T-helper 2 cell (primary cell): ENCODE measurements at regions not wholly inside any gene's neighbourhood (a gene's known extent, or its start where the extent isn't known, plus 50 kb on each side); places are given as distances from the start of the nearest gene placed in this dataset.
"Not testable (repeated sequence)": the region's sequence is repeated elsewhere in the genome, so short reads cannot be mapped to it uniquely, and the experiment has no call there.

Experiments
- DNase-seq, 5 experiments: peaks; one replicate each; pipeline versions ENCODE4 v3.0.0 to v3.0.0-alpha.2; 2012 to 2022

- no peak for DNase-seq
Measured at GRCh38 chr16:16882766-16883165, 503.8 kb downstream of the NPIPA7 start.

GRCh38 chr16:16884451-16884850, 505.5 kb downstream of the NPIPA7 start:
- DNase-seq: no peak

GRCh38 chr16:16887193-16887592, 508.3 kb downstream of the NPIPA7 start:
- DNase-seq: no peak

- no peak for DNase-seq
Measured at GRCh38 chr16:16890964-16891363, 512.0 kb downstream of the NPIPA7 start.

- no peak for DNase-seq
Measured at GRCh38 chr16:16904601-16905000, 525.7 kb downstream of the NPIPA7 start.

DNA sequence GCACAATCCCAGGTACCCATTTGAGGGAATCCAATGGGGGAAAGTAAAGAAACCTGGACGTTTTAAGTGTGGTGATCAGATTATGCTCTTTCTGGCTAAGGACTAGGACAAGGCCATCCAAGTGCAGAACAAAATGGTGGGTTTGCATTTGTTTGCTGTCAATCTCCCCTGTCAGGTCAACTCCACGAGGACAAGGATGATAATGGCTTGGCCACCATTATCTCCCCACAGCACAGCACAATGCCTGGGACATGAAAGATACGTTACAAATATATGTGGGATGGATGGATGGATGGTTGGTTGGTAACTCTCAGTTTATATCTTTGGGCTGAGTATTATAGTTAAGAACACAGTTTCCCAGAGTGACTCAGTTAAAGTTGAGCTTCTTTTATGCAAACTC, 526.9 kb downstream of the NPIPA7 start:
- no peak for DNase-seq

DNA sequence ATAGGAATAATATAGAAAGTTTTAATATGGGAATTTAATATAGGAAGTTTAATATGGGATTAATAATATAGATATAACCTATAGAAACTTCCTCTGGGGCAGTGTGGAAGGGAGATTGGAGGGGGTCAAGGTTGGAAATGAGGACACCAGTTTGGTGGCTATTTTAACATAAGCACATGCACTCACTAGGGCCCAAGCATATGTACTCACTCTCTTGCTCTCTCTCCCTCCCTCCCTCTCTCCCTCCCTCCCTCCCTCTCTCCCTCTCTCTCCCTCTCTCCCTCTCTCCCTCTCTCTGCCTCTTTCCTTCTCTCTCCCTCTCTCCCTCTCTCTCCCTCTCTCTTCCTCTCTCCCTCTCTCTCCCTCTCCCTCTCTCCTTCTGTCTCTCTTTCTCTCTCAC, 528.1 kb downstream of the NPIPA7 start:
- DNase-seq: no peak

DNA sequence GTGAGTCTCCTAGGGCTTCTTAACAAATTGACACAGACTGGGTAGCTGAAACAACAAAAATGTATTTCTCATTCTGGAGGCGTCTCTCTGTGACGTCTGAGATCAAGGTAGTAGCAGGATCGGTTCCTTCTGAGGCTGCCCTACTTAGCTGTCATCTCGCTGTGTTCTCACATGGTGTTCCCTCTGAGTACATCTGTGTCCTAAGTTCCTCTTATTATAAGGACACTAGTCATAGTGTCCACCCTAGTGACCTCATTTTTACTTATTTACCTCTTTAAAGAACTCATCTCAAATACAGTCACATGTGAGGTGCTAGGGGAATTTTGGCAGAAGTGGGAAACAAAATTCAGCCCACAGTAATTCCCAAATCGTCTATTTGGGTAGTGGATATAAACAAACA, 529.1 kb downstream of the NPIPA7 start:
- DNase-seq: no peak

- DNase-seq: no peak
Measured at GRCh38 chr16:16909126-16909525, 530.2 kb downstream of the NPIPA7 start.

- no peak for DNase-seq
Measured at GRCh38 chr16:16910666-16911065, 531.7 kb downstream of the NPIPA7 start.

GRCh38 chr16:16915771-16916170, 536.8 kb downstream of the NPIPA7 start:
- DNase-seq: no peak

DNA sequence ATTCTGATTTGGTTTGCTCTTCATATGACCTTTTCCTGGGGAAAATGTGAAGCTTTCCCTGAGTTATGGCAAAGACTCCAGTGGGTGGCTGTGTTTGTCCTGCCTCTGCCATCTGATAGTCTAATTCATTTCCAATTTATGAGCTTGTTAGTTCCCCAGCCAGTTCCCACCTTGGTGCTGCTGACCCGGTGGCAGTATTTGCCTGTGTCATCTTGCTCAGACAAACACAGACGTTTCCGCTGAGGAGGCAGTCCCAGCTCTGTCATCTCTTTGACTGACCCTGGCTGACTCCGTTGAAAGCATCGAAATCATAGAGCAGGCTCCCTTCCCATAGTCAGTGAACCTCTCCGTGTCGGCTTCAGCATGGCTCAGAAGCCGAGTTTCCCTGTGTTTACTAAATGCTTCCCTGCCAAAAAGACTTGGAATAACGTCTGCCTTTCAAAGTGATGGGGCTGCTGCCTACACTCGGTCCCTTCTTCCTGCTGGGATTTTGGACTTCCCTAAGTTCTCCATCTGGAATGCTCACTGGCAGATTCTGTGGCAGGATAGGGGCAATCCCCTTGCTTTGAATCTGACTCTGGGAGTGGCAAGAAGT, 538.3 kb downstream of the NPIPA7 start:
- DNase-seq: no peak

- no peak for DNase-seq
Measured at GRCh38 chr16:16923479-16923878, 544.5 kb downstream of the NPIPA7 start.

GRCh38 chr16:16924613-16925012, 545.7 kb downstream of the NPIPA7 start:
- no peak for DNase-seq

DNA sequence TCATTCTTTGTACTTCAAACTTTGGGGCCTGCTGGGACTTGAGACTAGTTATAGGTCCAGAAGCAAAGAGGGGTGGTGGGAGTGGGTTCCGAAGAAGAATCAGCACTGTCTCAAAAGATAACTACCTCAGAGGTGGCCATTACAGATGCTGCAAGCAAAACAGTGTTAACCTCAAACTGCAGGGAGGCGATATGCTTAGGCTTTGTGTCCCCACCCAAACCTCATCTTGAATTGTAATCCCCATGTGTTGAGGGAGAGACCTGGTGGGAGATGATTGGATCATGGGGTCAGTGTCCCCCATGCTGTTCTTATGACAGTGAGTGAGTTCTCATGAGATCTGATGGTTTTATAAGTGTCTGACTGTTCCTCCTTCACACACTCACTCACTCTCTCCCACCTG, 545.3 kb downstream of the XYLT1 start:
- no peak for DNase-seq

- no peak for DNase-seq
Measured at GRCh38 chr16:16928532-16929109, 542.1 kb downstream of the XYLT1 start.

DNA sequence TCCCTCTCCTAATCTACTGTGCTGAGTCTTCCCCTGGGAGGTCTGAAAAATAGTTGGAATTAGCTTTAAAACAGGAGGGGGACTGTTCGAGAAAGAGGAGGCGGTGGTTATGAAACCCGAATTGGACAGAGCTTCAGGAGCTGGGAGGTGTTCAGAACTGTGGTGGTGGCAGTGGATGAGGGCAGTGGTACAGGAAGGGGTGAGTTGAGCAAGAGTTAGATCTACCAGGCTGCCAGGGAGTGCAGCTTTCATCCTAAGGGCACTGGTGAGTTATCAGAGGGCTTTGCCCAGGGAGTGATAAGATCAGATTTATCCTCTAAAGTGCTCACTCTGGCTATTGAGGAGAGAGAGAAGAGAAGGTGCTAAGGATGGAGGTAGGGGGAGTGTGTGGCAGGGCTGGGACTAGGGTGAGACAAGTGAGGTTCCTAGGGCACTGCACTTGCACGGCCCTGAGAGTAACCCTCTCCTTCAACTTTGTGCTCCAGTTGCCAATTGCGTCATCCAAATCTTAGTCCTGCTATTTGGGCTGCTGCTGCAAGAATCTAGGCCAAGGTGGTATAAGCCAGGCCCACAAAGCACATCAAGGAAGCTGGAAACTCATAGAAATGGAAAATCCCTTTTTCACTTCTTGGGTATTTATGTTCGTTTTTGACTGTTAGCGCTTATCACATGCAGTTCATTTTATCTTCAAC, 540.3 kb downstream of the XYLT1 start:
- no peak for DNase-seq

DNA sequence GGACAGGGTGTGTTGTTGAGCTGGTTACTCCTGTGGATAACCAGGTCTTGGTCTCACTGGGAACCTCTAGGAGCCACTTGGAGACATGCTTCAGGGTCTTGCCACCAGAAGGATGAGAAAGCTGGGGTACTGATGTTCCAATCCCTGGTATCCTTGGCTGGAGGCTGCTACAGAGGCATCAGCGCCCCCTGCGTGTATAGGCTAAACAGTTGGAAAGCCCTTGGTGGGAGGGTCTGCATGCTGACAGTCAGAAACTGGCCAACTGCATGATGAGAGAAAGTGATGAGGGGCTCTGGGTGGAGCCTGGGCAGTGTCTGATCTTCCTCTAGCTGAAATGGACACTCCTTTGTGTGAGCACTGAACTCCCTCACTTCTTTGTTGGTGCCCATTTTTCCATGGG, 536.9 kb downstream of the XYLT1 start:
- no peak for DNase-seq

DNA sequence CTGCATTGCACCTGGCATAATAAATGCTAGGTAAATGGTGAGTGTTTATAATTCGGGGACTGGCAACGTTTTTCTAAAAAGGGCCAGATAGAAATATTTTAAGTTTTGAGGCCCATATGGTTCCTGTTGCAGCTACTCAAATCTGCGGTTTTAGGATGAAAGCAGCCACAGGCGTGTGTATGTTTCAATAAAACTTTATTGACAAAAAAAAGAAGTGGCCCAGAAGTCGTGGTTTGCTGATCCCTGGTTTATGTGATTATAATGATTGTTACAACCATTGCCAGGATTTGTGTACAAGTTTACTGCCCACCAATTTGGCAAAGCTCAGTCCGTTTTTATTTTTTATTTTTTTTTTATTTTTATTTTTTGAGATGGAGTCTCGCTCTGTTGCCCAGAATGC, 536.1 kb downstream of the XYLT1 start:
- DNase-seq: no peak

DNA sequence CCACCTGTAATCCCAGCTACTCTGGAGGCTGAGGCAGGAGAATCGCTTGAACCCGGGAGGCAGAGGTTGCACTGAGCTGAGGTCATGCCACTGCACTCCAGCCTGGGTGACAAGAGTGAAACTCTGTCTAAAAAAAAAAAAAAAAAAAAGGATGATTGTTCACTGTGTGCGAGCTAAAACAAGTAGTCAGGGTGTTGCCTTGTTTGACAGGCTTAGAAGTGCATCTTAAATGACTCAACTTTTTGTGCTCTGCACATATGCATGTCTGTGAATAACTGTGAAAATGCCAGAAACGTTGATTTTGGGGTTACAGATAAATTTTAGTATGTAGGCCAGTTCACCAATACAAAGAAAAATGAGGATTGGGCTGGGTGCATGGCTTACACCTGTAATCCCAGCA, 534.9 kb downstream of the XYLT1 start:
- DNase-seq: not testable (repeated sequence)

- no peak for DNase-seq
Measured at GRCh38 chr16:16937576-16937975, 533.2 kb downstream of the XYLT1 start.

DNA sequence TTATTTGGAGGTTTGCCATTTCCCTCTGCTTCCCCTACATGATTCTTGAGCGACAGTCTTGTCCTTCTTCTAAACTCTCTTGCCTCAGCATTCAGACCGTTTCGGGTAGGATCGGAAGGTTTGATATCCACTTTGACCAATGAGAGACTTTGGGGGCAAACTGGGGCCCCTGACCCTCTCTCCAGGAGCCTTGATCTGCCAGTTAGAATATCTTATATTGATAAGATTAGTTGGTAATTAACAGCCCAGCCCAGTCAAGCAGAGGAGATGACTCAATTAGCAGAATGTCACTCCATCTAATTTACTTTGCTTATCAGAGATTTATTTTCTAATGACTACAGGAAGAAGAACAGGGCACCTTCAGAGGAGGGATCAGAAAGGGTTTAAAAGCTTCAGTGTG, 532.8 kb downstream of the XYLT1 start:
- no peak for DNase-seq

DNA sequence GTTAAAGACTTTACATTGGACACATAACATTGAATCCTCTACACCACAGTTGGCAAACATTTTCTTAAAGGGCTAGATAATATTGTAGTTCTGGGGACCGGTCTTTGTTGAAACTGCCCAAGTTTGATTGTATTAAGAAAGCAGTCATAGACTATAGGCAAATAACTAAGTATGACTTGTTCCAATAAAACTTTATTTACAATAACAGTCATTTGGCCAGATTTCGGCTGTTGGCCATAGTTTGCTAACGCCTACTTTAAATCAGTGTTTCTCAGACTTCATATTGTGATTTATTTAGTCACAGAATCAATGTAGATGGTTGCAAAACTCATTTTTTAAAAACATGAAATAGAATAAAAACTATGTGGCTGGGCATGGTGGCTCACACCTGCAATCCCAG, 531.8 kb downstream of the XYLT1 start:
- DNase-seq: no peak

GRCh38 chr16:16940351-16940750, 530.4 kb downstream of the XYLT1 start:
- no peak for DNase-seq

GRCh38 chr16:16942849-16943248, 527.9 kb downstream of the XYLT1 start:
- DNase-seq: not testable (repeated sequence)
